Stimulated activated CD4-positive, alpha-beta T cell treated with anti-CD3 and anti-CD28 coated beads, TNF-alpha, amount 100 ng/mL, for 4 hours (primary cell): ENCODE measurements at regions not wholly inside any gene's neighbourhood (a gene's known extent, or its start where the extent isn't known, plus 50 kb on each side); places are given as distances from the start of the nearest gene placed in this dataset.
"Not testable (repeated sequence)": the region's sequence is repeated elsewhere in the genome, so short reads cannot be mapped to it uniquely, and the experiment has no call there.

Experiments used
- DNase-seq, 3 experiments: peaks; one replicate each; pipeline ENCODE4 v3.0.0-alpha.2; 2020; ENCODE audit warnings: low read depth in 3 of 3

- no peak for DNase-seq
These were observed 140.2 kb downstream of the ENC1 start for GRCh38 chr5:74500110-74500917.

GRCh38 chr5:74499256-74500050 lies 141.1 kb downstream of the ENC1 start:
- no peak for DNase-seq

GRCh38 chr5:74497706-74498105 lies 142.8 kb downstream of the ENC1 start:
- DNase-seq = no peak

GRCh38 chr5:74493411-74493810 lies 147.1 kb downstream of the ENC1 start:
- no peak for DNase-seq

GRCh38 chr5:74492230-74492629 lies 148.3 kb downstream of the ENC1 start:
- no peak for DNase-seq

GRCh38 chr5:74491586-74491985 lies 148.9 kb downstream of the ENC1 start:
- DNase-seq = no peak

GRCh38 chr5:74490814-74491213 lies 149.7 kb downstream of the ENC1 start:
- DNase-seq = no peak

- DNase-seq = no peak
These were observed 157.5 kb downstream of the ENC1 start for GRCh38 chr5:74482990-74483389.

- no peak for DNase-seq
These were observed 158.0 kb downstream of the ENC1 start for GRCh38 chr5:74482523-74482922.

- DNase-seq = not testable (repeated sequence)
These were observed 159.2 kb downstream of the ENC1 start for GRCh38 chr5:74481357-74481756.

- DNase-seq = no peak
These were observed 160.3 kb downstream of the ENC1 start for GRCh38 chr5:74480201-74480600.

- DNase-seq = no peak
These were observed 162.2 kb downstream of the ENC1 start for GRCh38 chr5:74478328-74478727.

GRCh38 chr5:74477761-74478160 lies 162.8 kb downstream of the ENC1 start:
- no peak for DNase-seq

- no peak for DNase-seq
These were observed 163.6 kb downstream of the ENC1 start for GRCh38 chr5:74476819-74477453.

- no peak for DNase-seq
These were observed 164.3 kb downstream of the ENC1 start for GRCh38 chr5:74476046-74476818.

GRCh38 chr5:74471875-74472274 lies 168.7 kb downstream of the ENC1 start:
- DNase-seq = no peak

- no peak for DNase-seq
These were observed 171.1 kb downstream of the ENC1 start for GRCh38 chr5:74469234-74469994.

- no peak for DNase-seq
These were observed 172.1 kb downstream of the ENC1 start for GRCh38 chr5:74468421-74468820.

GRCh38 chr5:74465724-74466123 lies 174.8 kb downstream of the ENC1 start:
- DNase-seq = no peak

GRCh38 chr5:74464512-74465209 lies 175.9 kb downstream of the ENC1 start:
- DNase-seq = no peak
